Smooth muscle cell (in vitro differentiated cells): ENCODE measurements at regions not wholly inside any gene's neighbourhood (a gene's known extent, or its start where the extent isn't known, plus 50 kb on each side); places are given as distances from the start of the nearest gene placed in this dataset.

ENCODE experiments used
- DNase-seq: peaks from one replicate; lab custom pipeline; 2025; ENCODE audit not compliant: unreplicated experiment; lab: John Stamatoyannopoulos, UW
- H2AFZ ChIP-seq: fragments of 200-600 bp; sonication (generic); 2 replicates; pipeline ENCODE4 v1.6.0; 2016; ENCODE audit warnings: antibody characterized with exemption, low read depth, mild to moderate bottlenecking
- H3F3A ChIP-seq: fragments of 200-600 bp; sonication (generic); 2 replicates; pipeline ENCODE4 v1.6.0; 2017; ENCODE audit warnings: antibody characterized with exemption, low read depth
- H3K27ac ChIP-seq: fragments of 200-600 bp; sonication (generic); 2 replicates; pipeline ENCODE4 v1.5.1; 2016; ENCODE audit warnings: low read depth, mild to moderate bottlenecking
- H3K27me3 ChIP-seq: fragments of 200-600 bp; sonication (generic); 2 replicates; pipeline ENCODE4 v1.6.1; 2016; ENCODE audit warnings: low read depth, mild to moderate bottlenecking
- H3K36me3 ChIP-seq: fragments of 200-600 bp; sonication (generic); 2 replicates; pipeline ENCODE4 v1.5.1; 2016; ENCODE audit warnings: low read depth
- H3K4me1 ChIP-seq: fragments of 200-600 bp; sonication (generic); 2 replicates; pipeline ENCODE4 v1.5.1; 2016; ENCODE audit warnings: low read depth
- H3K4me2 ChIP-seq: fragments of 200-600 bp; sonication (generic); 2 replicates; pipeline ENCODE4 v1.6.0; 2016; ENCODE audit warnings: mild to moderate bottlenecking
- H3K4me3 ChIP-seq: fragments of 200-600 bp; sonication (generic); 2 replicates; pipeline ENCODE4 v1.5.1; 2016; ENCODE audit warnings: mild to moderate bottlenecking
- H3K79me2 ChIP-seq: fragments of 200-600 bp; sonication (generic); 2 replicates; pipeline ENCODE4 v1.6.0; 2016; ENCODE audit warnings: low read depth, mild to moderate bottlenecking
- H3K9ac ChIP-seq: fragments of 200-600 bp; sonication (generic); 2 replicates; pipeline ENCODE4 v1.6.0; 2016; ENCODE audit warnings: low read depth
- H3K9me3 ChIP-seq: fragments of 200-600 bp; sonication (generic); replicated peaks from 2 replicates; pipeline ENCODE4 v1.5.1; 2016; ENCODE audit warnings: low read depth
- H4K20me1 ChIP-seq: fragments of 200-600 bp; sonication (generic); 2 replicates; pipeline ENCODE4 v1.6.0; 2016; ENCODE audit warnings: low read depth
- WGBS: methylation state at CpG from one replicate; pipeline ENCODE4 v1.1.7; 2016; ENCODE audit warnings: low lambda C conversion rate; 5-methylcytosine and 5-hydroxymethylcytosine counted together
- TF ChIP-seq, protein P1 (sequence below): fragments of 200-600 bp; sonication (generic); IDR thresholded peaks from 2 replicates; pipeline ENCODE4 v1.5.1; 2017; ENCODE audit warnings: borderline replicate concordance, mild to moderate bottlenecking, antibody characterized with exemption; ENCODE audit not compliant: insufficient read depth, poor library complexity, severe bottlenecking

DNA sequence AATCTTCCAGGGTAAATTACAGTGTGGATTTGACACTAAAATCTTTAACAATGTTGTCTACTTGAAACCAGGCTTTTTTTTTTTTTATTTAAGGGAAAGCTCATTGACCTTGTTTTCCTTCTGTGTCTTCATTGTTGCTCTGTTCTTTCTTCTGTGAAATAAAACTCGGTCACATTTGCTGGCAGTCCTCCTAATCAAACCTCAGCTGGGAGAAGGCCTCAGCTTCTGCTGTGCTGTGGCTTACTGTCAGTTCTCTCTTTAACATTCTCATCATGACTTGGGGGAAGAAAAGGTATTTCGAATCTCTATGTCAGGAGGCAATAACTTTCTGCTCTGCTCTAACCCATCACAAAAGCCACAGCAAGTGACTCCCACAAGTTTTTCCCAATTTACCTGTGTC is 268.9 kb downstream of the ZNF608 start:
- TF ChIP-seq, protein P1, sequence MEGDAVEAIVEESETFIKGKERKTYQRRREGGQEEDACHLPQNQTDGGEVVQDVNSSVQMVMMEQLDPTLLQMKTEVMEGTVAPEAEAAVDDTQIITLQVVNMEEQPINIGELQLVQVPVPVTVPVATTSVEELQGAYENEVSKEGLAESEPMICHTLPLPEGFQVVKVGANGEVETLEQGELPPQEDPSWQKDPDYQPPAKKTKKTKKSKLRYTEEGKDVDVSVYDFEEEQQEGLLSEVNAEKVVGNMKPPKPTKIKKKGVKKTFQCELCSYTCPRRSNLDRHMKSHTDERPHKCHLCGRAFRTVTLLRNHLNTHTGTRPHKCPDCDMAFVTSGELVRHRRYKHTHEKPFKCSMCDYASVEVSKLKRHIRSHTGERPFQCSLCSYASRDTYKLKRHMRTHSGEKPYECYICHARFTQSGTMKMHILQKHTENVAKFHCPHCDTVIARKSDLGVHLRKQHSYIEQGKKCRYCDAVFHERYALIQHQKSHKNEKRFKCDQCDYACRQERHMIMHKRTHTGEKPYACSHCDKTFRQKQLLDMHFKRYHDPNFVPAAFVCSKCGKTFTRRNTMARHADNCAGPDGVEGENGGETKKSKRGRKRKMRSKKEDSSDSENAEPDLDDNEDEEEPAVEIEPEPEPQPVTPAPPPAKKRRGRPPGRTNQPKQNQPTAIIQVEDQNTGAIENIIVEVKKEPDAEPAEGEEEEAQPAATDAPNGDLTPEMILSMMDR: no peak
- H3K4me2 ChIP-seq: no peak overlapping the region

GRCh38 chr5:124477062-124477461 is 269.4 kb downstream of the ZNF608 start:
- H3F3A ChIP-seq: no peaks in the 10 kb centered on the region
- H3K4me3 ChIP-seq: no peak overlapping the region
- no peak overlapping the region for H3K27ac ChIP-seq
- H3K4me2 ChIP-seq: no peak overlapping the region
- H3K9ac ChIP-seq: no peak overlapping the region
- no peaks in the 10 kb centered on the region for H3K4me1 ChIP-seq
- H4K20me1 ChIP-seq: no peaks in the 10 kb centered on the region
- no peak overlapping the region for H2AFZ ChIP-seq
- no peaks in the 10 kb centered on the region for H3K79me2 ChIP-seq
- H3K36me3 ChIP-seq: no peaks in the 10 kb centered on the region
- 80% methylated on average over 1 of the region's 1 CpG for WGBS
- TF ChIP-seq, protein P1: no peak
- DNase-seq: no peak
- no peaks in the 10 kb centered on the region for H3K9me3 ChIP-seq
- H3K27me3 ChIP-seq: no peaks in the 10 kb centered on the region

More for the DNA sequence above, 268.9 kb downstream of the ZNF608 start:
- 76% methylated on average over 2 of the region's 2 CpGs for WGBS
- H3K79me2 ChIP-seq: no peaks in the 10 kb centered on the region
- no peaks in the 10 kb centered on the region for H4K20me1 ChIP-seq
- no peak for DNase-seq
- H3K27ac ChIP-seq: no peak overlapping the region
- H2AFZ ChIP-seq: no peak overlapping the region
- no peaks in the 10 kb centered on the region for H3K27me3 ChIP-seq
- H3K9ac ChIP-seq: no peak overlapping the region
- no peaks in the 10 kb centered on the region for H3K4me1 ChIP-seq
- H3K4me3 ChIP-seq: no peak overlapping the region
- no peaks in the 10 kb centered on the region for H3F3A ChIP-seq
- H3K36me3 ChIP-seq: no peaks in the 10 kb centered on the region
- no peaks in the 10 kb centered on the region for H3K9me3 ChIP-seq

- no peak overlapping the region for H3K4me2 ChIP-seq
- H4K20me1 ChIP-seq: no peaks in the 10 kb centered on the region
- H3K4me1 ChIP-seq: no peaks in the 10 kb centered on the region
- H3K36me3 ChIP-seq: no peaks in the 10 kb centered on the region
- no peak overlapping the region for H3K4me3 ChIP-seq
- no peaks in the 10 kb centered on the region for H3K9me3 ChIP-seq
- 85% methylated on average over 3 of the region's 3 CpGs for WGBS
- DNase-seq: no peak
- H3K27me3 ChIP-seq: no peaks in the 10 kb centered on the region
- no peaks in the 10 kb centered on the region for H3K79me2 ChIP-seq
- H3K27ac ChIP-seq: no peak overlapping the region
- no peak overlapping the region for H3K9ac ChIP-seq
- H2AFZ ChIP-seq: no peak overlapping the region
- H3F3A ChIP-seq: no peaks in the 10 kb centered on the region
- TF ChIP-seq, protein P1: no peak
Measured at GRCh38 chr5:124474528-124475215, 271.8 kb downstream of the ZNF608 start.
